ENCODE measurements at regions not wholly inside any gene's neighbourhood (a gene's known extent, or its start where the extent isn't known, plus 50 kb on each side); places are given as distances from the start of the nearest gene placed in this dataset.

DNA sequence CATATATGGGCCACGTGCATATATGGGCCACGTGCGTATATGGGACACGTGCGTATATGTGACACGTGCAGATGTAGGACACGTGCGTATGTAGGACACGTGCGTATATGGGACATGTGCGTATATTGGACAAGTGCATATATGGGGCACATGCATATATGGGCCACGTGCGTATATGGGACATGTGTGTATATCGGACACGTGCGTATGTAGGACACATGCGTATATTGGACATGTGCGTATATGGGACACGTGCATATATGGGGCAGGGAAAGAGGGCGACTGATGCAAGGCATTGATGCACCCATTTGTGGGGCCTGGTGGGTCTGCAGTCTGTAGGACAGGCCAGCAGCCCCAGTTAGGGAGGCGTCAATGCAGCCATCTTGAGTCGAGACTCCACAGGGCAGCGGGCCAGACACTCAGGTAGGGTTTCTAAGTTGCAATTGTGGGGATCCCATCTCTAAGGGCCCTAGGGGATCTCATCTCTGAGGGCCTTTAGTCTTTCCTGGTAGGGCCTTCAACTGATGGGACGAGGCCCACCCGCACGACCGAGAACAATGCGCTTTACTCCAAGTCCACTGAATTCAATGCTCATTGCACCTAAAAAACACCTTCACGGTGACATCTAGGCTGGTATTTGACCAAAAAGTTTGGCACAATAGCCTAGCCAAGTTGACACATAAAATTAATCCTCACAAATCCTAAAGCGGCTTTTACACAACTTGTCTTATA is 92.3 kb upstream of the ZNF516 start:
- Histone ChIP-seq H3K27ac (ENCODE audit: low read depth, low read length) (no peak overlapping the region), H3K9ac (ENCODE audit: low read length) (no peak overlapping the region), H4K20me1 (ENCODE audit: insufficient read depth) (no peaks in the 10 kb centered on the region), H3K4me1 (ENCODE audit: control insufficient read depth in 1 of 2, insufficient read depth in 2 of 2, low read length in 2 of 2) (no peaks in the 10 kb centered on the region), H3K4me2 (ENCODE audit: low read length) (no peak overlapping the region), H3K79me2 (ENCODE audit: insufficient read depth, low read length) (no peaks in the 10 kb centered on the region), H3K4me3 (replicated peaks in 1 of 2; ENCODE audit: low read depth in 1 of 2, low read length in 2 of 2) (no peak overlapping the region), H3K9me2 (ENCODE audit: insufficient read depth) (no peaks in the 10 kb centered on the region), H3K36me3 (ENCODE audit: control insufficient read depth in 1 of 2, insufficient read depth in 2 of 2, low read length in 2 of 2) (no peaks in the 10 kb centered on the region), H3K9me3 (ENCODE audit: control insufficient read depth in 1 of 2, insufficient read depth in 1 of 2, low read depth in 1 of 2, low read length in 2 of 2) (no peaks in the 10 kb centered on the region), H3K27me3 (ENCODE audit: insufficient read depth, low read length) (peaks cover 58% of the 10 kb centered on the region), H2AFZ (ENCODE audit: low read depth, low read length, poor library complexity, severe bottlenecking) (no peak overlapping the region)
- no peak for ATAC-seq
- DNase-seq (ENCODE audit: low read depth, low spot score), result no peak
- intact Hi-C loops (cut with micrococcal nuclease), result no loop called here
- TF ChIP-seq ELF1 (IDR thresholded peaks at IDR 0.05; ENCODE audit: borderline replicate concordance, low read depth), result no peak
- no peak for TF ChIP-seq RAD21 (IDR thresholded peaks at IDR 0.05; ENCODE audit: low read depth)
- no peak for TF ChIP-seq YY1 (IDR thresholded peaks at IDR 0.05; ENCODE audit: extremely low read depth, insufficient replicate concordance, low read depth, low read length)
- no peak for TF ChIP-seq ZFX (IDR thresholded peaks at IDR 0.05)
- TF ChIP-seq EZH2 (IDR thresholded peaks at IDR 0.05), result no peak
- TF ChIP-seq SIN3A (IDR thresholded peaks at IDR 0.05; ENCODE audit: low read depth), result no peak
- TF ChIP-seq ATF3 (IDR thresholded peaks at IDR 0.05), result no peak
- TF ChIP-seq EZH2phosphoT487 (IDR thresholded peaks at IDR 0.05; ENCODE audit: borderline replicate concordance), result no peak
- TF ChIP-seq EGR1 (IDR thresholded peaks at IDR 0.05; ENCODE audit: low read depth), result no peak
- no peak for TF ChIP-seq TCF7L2 (IDR thresholded peaks at IDR 0.05; ENCODE audit: borderline replicate concordance, extremely low read depth, insufficient read depth, insufficient read length)
- TF ChIP-seq REST (IDR thresholded peaks at IDR 0.05; ENCODE audit: low read depth), result no peak
- no peak for TF ChIP-seq SRF (IDR thresholded peaks at IDR 0.05; ENCODE audit: low read depth)
- TF ChIP-seq CEBPB (IDR thresholded peaks at IDR 0.05; ENCODE audit: low read depth), result no peak
- no peak for TF ChIP-seq POLR2A (IDR thresholded peaks at IDR 0.05; ENCODE audit: borderline replicate concordance, extremely low read depth, insufficient read depth, insufficient read length)
- TF ChIP-seq, protein P1, sequence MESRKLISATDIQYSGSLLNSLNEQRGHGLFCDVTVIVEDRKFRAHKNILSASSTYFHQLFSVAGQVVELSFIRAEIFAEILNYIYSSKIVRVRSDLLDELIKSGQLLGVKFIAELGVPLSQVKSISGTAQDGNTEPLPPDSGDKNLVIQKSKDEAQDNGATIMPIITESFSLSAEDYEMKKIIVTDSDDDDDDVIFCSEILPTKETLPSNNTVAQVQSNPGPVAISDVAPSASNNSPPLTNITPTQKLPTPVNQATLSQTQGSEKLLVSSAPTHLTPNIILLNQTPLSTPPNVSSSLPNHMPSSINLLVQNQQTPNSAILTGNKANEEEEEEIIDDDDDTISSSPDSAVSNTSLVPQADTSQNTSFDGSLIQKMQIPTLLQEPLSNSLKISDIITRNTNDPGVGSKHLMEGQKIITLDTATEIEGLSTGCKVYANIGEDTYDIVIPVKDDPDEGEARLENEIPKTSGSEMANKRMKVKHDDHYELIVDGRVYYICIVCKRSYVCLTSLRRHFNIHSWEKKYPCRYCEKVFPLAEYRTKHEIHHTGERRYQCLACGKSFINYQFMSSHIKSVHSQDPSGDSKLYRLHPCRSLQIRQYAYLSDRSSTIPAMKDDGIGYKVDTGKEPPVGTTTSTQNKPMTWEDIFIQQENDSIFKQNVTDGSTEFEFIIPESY (IDR thresholded peaks at IDR 0.05; ENCODE audit: extremely low read depth, insufficient replicate concordance, low read length), result no peak
- CTCF ChIA-PET, result no interaction called here
- RAD21 ChIA-PET (ENCODE audit: low non-redundant PET in 1 of 2, low total read pairs in 2 of 2, uncharacterized antibody in 2 of 2, unreplicated experiment in 2 of 2), result no interaction called here
- BruUV-seq (replicated peaks), result no TSS peak
- POLR2A ChIA-PET, result no interaction called here

All from HCT116 (cell line).